Fibroblast of lung (primary cell): ENCODE measurements at regions not wholly inside any gene's neighbourhood (a gene's known extent, or its start where the extent isn't known, plus 50 kb on each side); places are given as distances from the start of the nearest gene placed in this dataset.

Experiments used
- DNase-seq, 2 donors: peaks; one replicate each; pipeline versions ENCODE4 v3.0.0 to v3.0.0-alpha.2; 2010; ENCODE audit warnings: low read depth in 2 of 2
- H2AFZ ChIP-seq: 2 replicates; pipeline ENCODE4 v1.5.1; 2012; ENCODE audit warnings: low read length, control low read depth, inconsistent platforms
- H3K27ac ChIP-seq: 2 replicates; pipeline ENCODE4 v1.5.1; 2011; ENCODE audit warnings: low read length, control low read depth; ENCODE audit not compliant: insufficient read depth
- H3K27me3 ChIP-seq: 2 replicates; pipeline ENCODE4 v1.5.1; 2011; ENCODE audit warnings: mild to moderate bottlenecking, low read length; ENCODE audit not compliant: control insufficient read depth, insufficient read depth
- H3K36me3 ChIP-seq: 2 replicates; pipeline ENCODE4 v1.5.1; 2011; ENCODE audit warnings: low read length; ENCODE audit not compliant: control insufficient read depth, insufficient read depth
- H3K4me1 ChIP-seq: 2 replicates; pipeline ENCODE4 v1.5.1; 2011; ENCODE audit warnings: low read length; ENCODE audit not compliant: control insufficient read depth, insufficient read depth; ENCODE audit errors: extremely low read depth
- H3K4me2 ChIP-seq: 2 replicates; pipeline ENCODE4 v1.5.1; 2011; ENCODE audit warnings: low read length, control low read depth; ENCODE audit not compliant: insufficient read depth; ENCODE audit errors: extremely low read depth
- H3K4me3 ChIP-seq, 4 experiments: fragments of 200-600 bp in 1 of 4; sonication (generic) in 1 of 4; replicated peaks in 1 of 4; 2 replicates each; pipeline ENCODE4 v1.5.1; 2011 to 2016; ENCODE audit warnings: low read length in 4 of 4, low read depth in 3 of 4, mild to moderate bottlenecking in 3 of 4, control low read depth in 2 of 4, inconsistent platforms in 1 of 4, mixed read lengths in 1 of 4; ENCODE audit not compliant: insufficient read depth in 1 of 4; ENCODE audit errors: control extremely low read depth in 1 of 4
- H3K79me2 ChIP-seq: 2 replicates; pipeline ENCODE4 v1.5.1; 2012; ENCODE audit warnings: mild to moderate bottlenecking, low read length, inconsistent platforms; ENCODE audit not compliant: control insufficient read depth, insufficient read depth
- H3K9ac ChIP-seq: 2 replicates; pipeline ENCODE4 v1.5.1; 2011; ENCODE audit warnings: mild to moderate bottlenecking, low read length, control low read depth; ENCODE audit not compliant: insufficient read depth
- H3K9me3 ChIP-seq: 2 replicates; pipeline ENCODE4 v1.5.1; 2012; ENCODE audit warnings: low read depth, low read length; ENCODE audit not compliant: control insufficient read depth, insufficient read depth
- H4K20me1 ChIP-seq: 2 replicates; pipeline ENCODE4 v1.5.1; 2011; ENCODE audit warnings: low read length; ENCODE audit not compliant: control insufficient read depth, insufficient read depth; ENCODE audit errors: extremely low read depth
- CTCF ChIP-seq, 2 donors: IDR thresholded peaks in 1 of 2; conservative IDR thresholded peaks in 1 of 2; 1 replicate in 1 of 2; 2 replicates in 1 of 2; pipeline ENCODE4 v1.5.1; 2011 to 2012; ENCODE audit warnings: low read length in 2 of 2, control low read depth in 1 of 2, inconsistent platforms in 1 of 2, low read depth in 1 of 2, mild to moderate bottlenecking in 1 of 2
- EZH2 ChIP-seq: IDR thresholded peaks from 2 replicates; pipeline ENCODE4 v1.5.1; 2012; ENCODE audit warnings: low read length, control low read depth, mild to moderate bottlenecking; ENCODE audit errors: missing control alignments

- H3K9ac ChIP-seq = no peak overlapping the region
- TF ChIP-seq CTCF (conservative IDR thresholded peaks at IDR 0.05 in 1 of 2, IDR thresholded peaks at IDR 0.05 in 1 of 2; ENCODE audit: low read depth in 1 of 2, low read length in 2 of 2) (no peak), EZH2 (no peak)
- no peaks in the 10 kb centered on the region for H3K79me2 ChIP-seq
- H3K27me3 ChIP-seq = no peaks in the 10 kb centered on the region
- no peak for DNase-seq
- no peaks in the 10 kb centered on the region for H4K20me1 ChIP-seq
- no peaks in the 10 kb centered on the region for H3K36me3 ChIP-seq
- no peak overlapping the region for H3K4me2 ChIP-seq
- H3K27ac ChIP-seq = no peak overlapping the region
- H2AFZ ChIP-seq = no peak overlapping the region
- no peaks in the 10 kb centered on the region for H3K4me1 ChIP-seq
- H3K9me3 ChIP-seq = no peaks in the 10 kb centered on the region
- no peak overlapping the region for H3K4me3 ChIP-seq
Observed at GRCh38 chr2:207288628-207289027, 122.9 kb upstream of the KLF7 start.

- H3K4me2 ChIP-seq = no peak overlapping the region
- H3K9ac ChIP-seq = no peak overlapping the region
- H3K36me3 ChIP-seq = no peaks in the 10 kb centered on the region
Observed at GRCh38 chr2:207289295-207290018, 123.7 kb upstream of the KLF7 start.

More at GRCh38 chr2:207289295-207290018, 123.7 kb upstream of the KLF7 start:
- no peaks in the 10 kb centered on the region for H3K79me2 ChIP-seq
- H2AFZ ChIP-seq = no peak overlapping the region
- no peaks in the 10 kb centered on the region for H4K20me1 ChIP-seq
- DNase-seq = no peak
- TF ChIP-seq EZH2 (no peak), CTCF (conservative IDR thresholded peaks at IDR 0.05 in 1 of 2, IDR thresholded peaks at IDR 0.05 in 1 of 2; ENCODE audit: low read depth in 1 of 2, low read length in 2 of 2) (no peak)
- H3K4me1 ChIP-seq = no peaks in the 10 kb centered on the region
- no peak overlapping the region for H3K27ac ChIP-seq
- no peaks in the 10 kb centered on the region for H3K27me3 ChIP-seq
- H3K4me3 ChIP-seq = no peak overlapping the region
- no peaks in the 10 kb centered on the region for H3K9me3 ChIP-seq
